HUES48 (cell line): ENCODE measurements at regions not wholly inside any gene's neighbourhood (a gene's known extent, or its start where the extent isn't known, plus 50 kb on each side); places are given as distances from the start of the nearest gene placed in this dataset.

ENCODE experiments used
- H3K27ac ChIP-seq: one replicate; pipeline ENCODE4 v1.7.0; 2013; ENCODE audit warnings: low read depth, low read length, inconsistent platforms
- H3K27me3 ChIP-seq: 2 replicates; pipeline ENCODE4 v1.6.1; 2013; ENCODE audit warnings: mild to moderate bottlenecking, low read length; ENCODE audit not compliant: control insufficient read depth, insufficient read depth
- H3K36me3 ChIP-seq: 2 replicates; pipeline ENCODE4 v1.6.1; 2013; ENCODE audit warnings: low read length; ENCODE audit not compliant: control insufficient read depth, insufficient read depth
- H3K4me1 ChIP-seq: 2 replicates; pipeline ENCODE4 v1.6.1; 2013; ENCODE audit warnings: mild to moderate bottlenecking, low read length; ENCODE audit not compliant: control insufficient read depth, insufficient read depth
- H3K4me3 ChIP-seq: 2 replicates; pipeline ENCODE4 v1.5.1; 2013; ENCODE audit warnings: mild to moderate bottlenecking, low read depth, low read length
- H3K9ac ChIP-seq: 2 replicates; pipeline ENCODE4 v1.6.1; 2013; ENCODE audit warnings: mild to moderate bottlenecking, low read depth, low read length, moderate library complexity
- H3K9me3 ChIP-seq: 2 replicates; pipeline ENCODE4 v1.6.1; 2013; ENCODE audit warnings: low read length; ENCODE audit not compliant: control insufficient read depth, insufficient read depth

DNA sequence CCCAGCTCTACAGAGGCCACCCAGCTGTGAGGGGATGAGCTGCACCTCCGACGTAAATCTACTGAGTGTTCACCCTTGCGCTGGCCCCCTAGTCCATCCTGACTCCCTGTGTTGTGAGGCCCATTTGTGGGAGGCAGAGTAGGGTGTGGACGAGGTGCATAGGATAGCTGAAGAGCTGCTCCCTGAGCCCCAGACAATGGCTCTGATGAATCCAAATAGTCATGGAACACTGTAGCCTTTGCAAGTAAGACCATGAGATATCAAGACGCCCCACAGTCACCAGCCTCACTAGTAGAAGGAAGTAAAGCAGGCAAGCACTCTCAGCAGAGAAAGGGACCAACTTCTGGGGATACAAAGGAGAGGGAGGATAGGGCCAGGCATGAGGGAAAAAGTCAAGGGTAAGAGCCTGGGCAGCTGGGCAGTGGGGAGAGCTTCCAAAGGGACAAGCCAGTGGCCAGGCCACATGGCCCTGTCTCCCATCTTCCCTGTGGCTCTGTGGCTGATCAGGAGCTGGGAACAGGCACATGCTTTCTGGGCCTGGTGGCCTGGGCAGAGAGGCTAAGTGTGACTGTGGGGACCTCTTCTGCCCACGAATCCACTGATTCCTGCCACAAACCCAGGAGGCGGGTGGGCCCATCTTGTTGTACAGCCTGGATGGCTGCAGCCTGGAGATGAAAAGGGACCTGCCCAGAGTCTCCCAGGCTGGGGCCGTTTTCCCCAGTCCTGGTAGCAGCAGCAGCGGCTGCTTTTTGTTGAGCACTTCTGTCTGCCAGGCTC lies 55.5 kb upstream of the EPS8L3 start:
- Histone ChIP-seq H3K27me3 (no peaks in the 10 kb centered on the region), H3K4me1 (no peaks in the 10 kb centered on the region), H3K9ac (no peak overlapping the region), H3K27ac (no peak overlapping the region), H3K9me3 (peaks cover 6% of the 10 kb centered on the region), H3K4me3 (no peak overlapping the region), H3K36me3 (no peaks in the 10 kb centered on the region)

DNA sequence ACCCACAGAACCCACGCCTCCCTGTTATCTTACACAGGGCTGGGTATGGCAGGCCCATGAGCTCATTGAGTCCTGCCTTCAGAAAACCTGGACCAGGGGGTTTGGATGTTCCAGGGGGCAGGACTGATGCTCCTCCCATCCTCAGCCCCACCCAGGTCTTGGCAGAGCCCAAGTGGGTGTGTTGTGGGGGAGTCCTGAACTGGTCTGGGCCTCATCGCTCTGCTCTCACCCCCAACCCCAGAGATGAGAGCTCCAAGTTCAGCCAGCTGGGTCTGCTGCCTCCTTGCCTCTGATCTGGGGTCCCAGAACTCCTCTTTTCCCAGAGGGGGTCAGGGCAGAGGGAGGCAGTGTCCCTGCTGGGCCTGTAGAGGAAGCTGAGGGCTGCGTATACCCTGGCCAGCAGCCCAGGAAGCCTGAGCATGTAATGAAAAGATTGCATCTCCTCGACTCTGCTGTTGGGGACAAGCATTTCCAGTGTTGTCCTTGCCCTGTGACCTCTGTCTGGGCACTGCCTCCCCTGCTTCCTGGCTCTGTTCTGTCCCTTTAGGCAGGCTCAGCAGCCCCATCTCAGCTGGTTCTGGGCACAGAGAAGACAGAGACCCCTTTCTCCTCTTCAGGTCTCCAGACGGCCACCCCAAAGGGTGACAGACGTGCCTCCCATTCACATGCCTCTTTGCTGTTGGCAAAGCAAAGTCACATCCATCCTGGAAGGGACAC lies 54.7 kb upstream of the EPS8L3 start:
- H3K27ac ChIP-seq, result no peak overlapping the region

DNA sequence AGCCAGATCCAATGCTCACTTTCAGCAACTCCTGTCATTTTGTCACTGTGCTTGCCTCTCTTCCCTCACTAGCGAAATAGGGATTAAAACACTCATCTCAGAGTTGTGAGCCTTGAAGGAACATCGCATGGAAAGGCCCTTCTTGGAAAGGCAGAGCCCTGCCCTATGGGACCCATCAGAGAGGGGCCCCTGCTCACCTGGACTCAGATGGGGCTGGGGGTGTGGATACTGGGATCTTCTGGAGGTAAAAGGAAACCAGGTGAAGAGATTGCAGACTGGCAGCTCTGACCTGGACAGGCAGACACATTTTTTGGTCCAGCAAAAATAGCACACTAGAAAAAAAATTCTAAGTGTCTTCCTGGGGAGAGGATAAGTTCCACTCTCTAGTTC lies 54.2 kb upstream of the EPS8L3 start:
- Histone ChIP-seq H3K4me3 (no peak overlapping the region), H3K4me1 (no peaks in the 10 kb centered on the region), H3K27me3 (no peaks in the 10 kb centered on the region), H3K9me3 (peaks cover 6% of the 10 kb centered on the region), H3K36me3 (no peaks in the 10 kb centered on the region), H3K27ac (no peak overlapping the region), H3K9ac (no peak overlapping the region)

More for the DNA sequence above, 54.7 kb upstream of the EPS8L3 start:
- no peaks in the 10 kb centered on the region for H3K27me3 ChIP-seq
- no peaks in the 10 kb centered on the region for H3K36me3 ChIP-seq
- no peak overlapping the region for H3K9ac ChIP-seq
- H3K9me3 ChIP-seq, result peaks cover 6% of the 10 kb centered on the region
- no peak overlapping the region for H3K4me3 ChIP-seq
- no peaks in the 10 kb centered on the region for H3K4me1 ChIP-seq

DNA sequence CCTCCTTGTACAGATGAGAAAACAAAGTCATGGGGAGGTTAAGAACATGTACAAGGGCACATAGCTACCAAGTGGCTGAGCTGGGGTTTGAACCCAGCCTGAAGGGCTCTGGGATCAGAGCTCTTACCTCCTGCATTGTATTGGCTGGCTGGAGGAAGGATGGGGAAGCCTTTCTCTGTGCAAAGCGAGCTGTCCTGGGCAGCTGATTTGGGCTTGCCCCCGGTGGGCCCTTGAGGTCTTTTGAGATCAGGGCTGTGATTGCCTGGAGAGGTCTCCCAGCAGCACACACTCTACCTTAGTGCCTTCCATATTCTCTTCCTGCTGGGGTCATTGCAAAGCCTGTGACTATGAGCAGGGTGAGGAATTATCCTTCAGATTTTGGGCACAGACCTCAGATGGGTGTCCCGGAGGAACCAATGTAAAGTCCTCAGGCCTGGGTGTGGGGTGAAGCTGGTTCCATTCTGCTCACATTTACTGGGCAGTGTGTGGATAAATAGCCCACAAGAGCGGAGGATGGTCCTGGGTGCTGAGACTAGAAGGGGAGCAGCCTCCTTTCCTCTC lies 53.3 kb upstream of the EPS8L3 start:
- no peaks in the 10 kb centered on the region for H3K27me3 ChIP-seq
- no peak overlapping the region for H3K27ac ChIP-seq
- H3K4me1 ChIP-seq, result no peaks in the 10 kb centered on the region
- H3K9me3 ChIP-seq, result peaks cover 6% of the 10 kb centered on the region
- no peaks in the 10 kb centered on the region for H3K36me3 ChIP-seq
- H3K4me3 ChIP-seq, result no peak overlapping the region
- H3K9ac ChIP-seq, result no peak overlapping the region

DNA sequence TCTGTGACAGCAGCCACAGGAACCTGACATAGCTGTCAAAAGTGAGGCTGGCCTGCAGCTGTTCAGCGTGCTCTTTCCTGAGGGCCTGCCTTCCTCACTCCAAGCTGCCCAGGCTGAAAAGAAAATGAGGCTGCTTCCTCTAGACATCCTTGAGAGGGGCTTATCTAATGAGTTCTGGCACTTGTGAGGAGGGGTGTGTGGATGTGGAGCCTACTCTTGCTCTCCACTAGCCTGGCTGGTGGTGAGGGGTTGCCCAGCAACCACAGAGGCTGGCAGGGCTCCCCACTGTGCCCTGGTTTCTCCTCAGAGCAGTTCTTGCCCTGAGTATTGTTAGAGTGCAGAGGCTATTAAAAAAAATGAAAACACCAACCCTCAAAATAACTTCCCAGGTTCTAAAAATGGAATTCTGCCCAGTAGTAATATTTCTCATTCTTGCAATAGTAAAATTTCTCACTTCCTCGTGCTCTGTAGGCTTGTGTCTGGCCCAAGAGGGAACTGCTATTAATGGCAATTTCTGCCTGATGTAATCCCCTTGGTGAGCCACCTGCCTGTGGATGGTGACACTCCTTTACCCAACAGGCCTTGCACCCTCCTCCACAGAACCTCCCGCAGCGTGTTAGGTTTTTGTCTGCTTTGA lies 52.6 kb upstream of the EPS8L3 start:
- H3K9me3 ChIP-seq, result peaks cover 6% of the 10 kb centered on the region
- H3K4me3 ChIP-seq, result no peak overlapping the region
- no peaks in the 10 kb centered on the region for H3K36me3 ChIP-seq
- H3K27me3 ChIP-seq, result no peaks in the 10 kb centered on the region
- no peaks in the 10 kb centered on the region for H3K4me1 ChIP-seq
- H3K9ac ChIP-seq, result no peak overlapping the region
- no peak overlapping the region for H3K27ac ChIP-seq

DNA sequence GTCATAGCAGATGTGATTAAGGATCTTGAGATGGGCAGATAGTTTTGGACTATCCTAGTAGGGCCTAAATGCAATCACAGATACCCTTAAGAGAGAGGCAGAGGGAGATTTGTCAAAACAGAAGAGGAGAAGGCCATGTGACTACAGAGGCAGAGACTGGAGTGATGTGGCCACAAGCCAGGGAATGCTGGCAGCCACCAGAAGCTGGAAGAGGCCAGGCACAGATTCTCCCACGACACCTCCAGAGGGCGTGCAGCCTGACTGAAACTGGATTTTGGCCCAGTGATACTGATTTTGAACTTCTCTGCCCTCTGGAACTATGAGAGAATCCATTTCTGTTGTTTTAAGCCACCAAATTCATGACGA lies 52.1 kb upstream of the EPS8L3 start:
- H3K9ac ChIP-seq, result no peak overlapping the region
- no peak overlapping the region for H3K27ac ChIP-seq
- H3K9me3 ChIP-seq, result peaks cover 6% of the 10 kb centered on the region
- no peak overlapping the region for H3K4me3 ChIP-seq
- H3K4me1 ChIP-seq, result no peaks in the 10 kb centered on the region
- no peaks in the 10 kb centered on the region for H3K36me3 ChIP-seq
- H3K27me3 ChIP-seq, result no peaks in the 10 kb centered on the region

DNA sequence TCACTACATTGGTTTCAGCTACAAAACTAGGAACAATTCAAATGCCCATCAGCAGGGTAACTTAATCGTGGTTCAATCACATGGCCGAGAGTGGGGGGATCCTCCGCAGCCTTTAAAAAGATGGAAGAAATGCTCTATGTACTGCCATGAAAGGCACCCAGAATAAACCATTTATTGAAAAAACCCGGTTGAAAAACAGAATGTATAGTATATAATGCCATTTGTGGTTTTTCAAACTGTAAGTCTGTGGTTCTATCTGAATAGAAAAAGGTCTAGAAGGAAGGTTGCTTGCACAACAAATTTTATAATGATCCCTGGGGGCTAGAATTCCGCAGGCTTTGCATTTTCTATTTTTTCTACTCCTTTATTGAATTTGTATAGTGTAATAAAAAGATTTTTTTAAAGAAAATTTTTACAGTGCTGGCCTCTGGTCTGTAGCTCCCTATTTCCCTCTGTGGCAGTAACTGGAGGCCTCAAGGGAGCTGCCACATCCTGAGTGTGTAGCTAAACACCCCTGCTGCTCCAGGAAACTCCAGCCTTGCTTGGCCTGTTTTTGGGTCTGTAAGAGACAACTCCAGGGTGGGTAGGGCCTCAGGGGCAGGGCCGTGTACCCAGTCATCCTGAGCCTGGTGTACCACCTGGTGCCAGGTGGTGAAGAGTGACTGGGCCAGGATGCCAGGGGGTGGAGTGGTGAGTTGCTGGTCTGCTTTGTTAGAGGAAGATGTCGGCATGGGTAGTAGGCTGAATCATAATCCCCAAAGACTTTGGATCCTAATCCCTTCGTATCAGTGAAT lies 51.5 kb upstream of the EPS8L3 start:
- Histone ChIP-seq H3K4me1 (no peaks in the 10 kb centered on the region), H3K4me3 (no peak overlapping the region), H3K27me3 (no peaks in the 10 kb centered on the region), H3K9me3 (peaks cover 6% of the 10 kb centered on the region), H3K27ac (no peak overlapping the region), H3K9ac (no peak overlapping the region), H3K36me3 (no peaks in the 10 kb centered on the region)

DNA sequence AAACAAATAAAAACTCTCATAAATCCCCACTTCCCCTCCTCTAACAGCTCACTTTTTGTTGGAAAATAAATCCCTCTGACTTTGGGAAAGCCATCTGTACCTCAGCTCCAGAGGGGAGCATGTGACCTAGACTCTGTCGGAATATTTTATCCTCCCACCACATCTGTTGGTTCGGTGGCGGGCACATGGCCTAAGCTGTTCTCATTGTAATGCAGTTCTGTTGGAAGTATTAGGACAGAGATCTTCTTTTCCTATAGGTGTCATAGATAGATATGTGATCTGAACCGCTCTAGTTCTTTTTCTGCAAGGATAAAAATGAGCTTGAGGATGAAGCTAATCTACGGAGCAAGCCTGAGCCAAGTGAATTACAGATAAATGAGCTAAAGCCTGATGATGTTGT lies 50.5 kb upstream of the EPS8L3 start:
- no peaks in the 10 kb centered on the region for H3K27me3 ChIP-seq
- no peak overlapping the region for H3K4me3 ChIP-seq
- no peaks in the 10 kb centered on the region for H3K4me1 ChIP-seq
- H3K9me3 ChIP-seq, result peaks cover 6% of the 10 kb centered on the region
- H3K36me3 ChIP-seq, result no peaks in the 10 kb centered on the region
- no peak overlapping the region for H3K9ac ChIP-seq
- no peak overlapping the region for H3K27ac ChIP-seq
